ENCODE measurements at regions not wholly inside any gene's neighbourhood (a gene's known extent, or its start where the extent isn't known, plus 50 kb on each side); places are given as distances from the start of the nearest gene placed in this dataset.
A peak's percentile ranks its signal among the peaks of the same experiment; 100 is the strongest.
"Not testable (repeated sequence)": the region's sequence is repeated elsewhere in the genome, so short reads cannot be mapped to it uniquely, and the experiment has no call there.

DNA sequence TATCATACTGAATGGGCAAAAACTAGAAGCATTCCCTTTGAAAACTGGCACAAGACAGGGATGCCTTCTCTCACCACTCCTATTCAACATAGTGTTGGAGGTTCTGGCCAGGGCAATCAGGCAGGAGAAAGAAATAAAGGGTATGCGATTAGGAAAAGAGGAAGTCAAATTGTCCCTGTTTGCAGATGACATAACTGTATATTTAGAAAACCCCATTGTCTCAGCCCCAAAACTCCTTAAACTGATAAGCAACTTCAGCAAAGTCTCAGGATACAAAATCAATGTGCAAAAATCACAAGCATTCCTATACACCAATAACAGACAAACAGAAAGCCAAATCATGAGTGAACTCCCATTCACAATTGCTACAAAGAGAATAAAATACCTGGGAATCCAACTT, 52.5 kb upstream of the CCDC71L start:
- POLR2A ChIA-PET; CTCF ChIA-PET; DNase-seq (ENCODE audit: extremely low spot score): not testable (repeated sequence)

DNA sequence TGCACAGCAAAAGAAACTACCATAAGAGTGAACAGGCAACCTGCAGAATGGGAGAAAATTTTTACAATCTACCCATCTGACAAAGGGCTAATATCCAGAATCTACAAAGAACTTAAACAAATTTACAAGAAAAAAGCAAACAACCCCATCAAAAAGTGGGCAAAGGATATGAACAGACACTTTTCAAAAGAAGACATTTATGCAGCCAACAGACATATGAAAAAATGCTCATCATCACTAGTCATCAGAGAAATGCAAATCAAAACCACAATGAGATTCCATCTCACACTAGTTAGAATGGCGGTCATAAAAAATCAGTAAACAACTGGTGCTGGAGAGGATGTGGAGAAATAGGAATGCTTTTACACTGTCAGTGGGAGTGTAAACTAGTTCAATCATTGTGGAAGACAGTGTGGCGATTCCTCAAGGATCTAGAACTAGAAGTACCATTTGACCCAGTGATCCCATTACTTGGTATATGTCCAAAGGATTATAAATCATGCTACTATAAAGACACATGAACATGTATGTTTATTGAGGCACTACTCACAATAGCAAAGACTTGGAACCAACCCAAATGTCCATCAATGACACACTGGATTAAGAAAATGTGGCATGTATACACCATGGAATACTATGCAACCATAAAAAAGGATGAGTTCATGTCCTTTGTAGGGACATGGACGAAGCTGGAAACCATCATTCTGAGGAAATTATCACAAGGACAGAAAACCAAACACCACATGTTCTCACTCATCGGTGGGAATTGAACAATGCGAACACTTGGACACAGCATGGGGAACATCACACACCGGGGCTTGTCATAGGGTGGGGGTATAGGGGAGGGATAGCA, 53.9 kb upstream of the CCDC71L start:
- POLR2A ChIA-PET; DNase-seq (ENCODE audit: extremely low spot score): not testable (repeated sequence)
- CTCF ChIA-PET, result interaction anchor here (0.9 to 1.1 kb wide), 2 partner anchors 11 to 20 kb away, joined by 3 read pairs; no protein-coding TSS in a partner anchor

- ChIA-PET POLR2A (no interaction called here), CTCF (interaction anchor here (0.9 to 1.1 kb wide), 2 partner anchors 11 to 20 kb away, joined by 3 read pairs; no protein-coding TSS in a partner anchor)
- no peak for TF ChIP-seq CTCF (IDR thresholded peaks at IDR 0.05; ENCODE audit: control extremely low read depth, extremely low read depth, low read depth, missing control alignments)
- DNase-seq (ENCODE audit: extremely low spot score), result no peak
These were observed 54.8 kb upstream of the CCDC71L start for GRCh38 chr7:106715730-106716129.

GRCh38 chr7:106717254-106717954, 56.4 kb upstream of the CCDC71L start:
- no peak for TF ChIP-seq CTCF (IDR thresholded peaks at IDR 0.05; ENCODE audit: control extremely low read depth, extremely low read depth, low read depth, missing control alignments)
- ChIA-PET CTCF (interaction anchor here (0.9 to 5.9 kb wide), 5 partner anchors 9 to 57 kb away, joined by 3 to 22 read pairs (median 4); partner anchors contain the start of gene CCDC71L), POLR2A (no interaction called here)
- no peak for DNase-seq (ENCODE audit: extremely low spot score)

- TF ChIP-seq CTCF (IDR thresholded peaks at IDR 0.05; ENCODE audit: control extremely low read depth, extremely low read depth, low read depth, missing control alignments), result no peak
- peak; percentile 43 for DNase-seq (ENCODE audit: extremely low spot score)
- ChIA-PET CTCF (interaction anchor here (1.0 to 5.9 kb wide), 4 partner anchors 9 to 58 kb away, joined by 3 to 22 read pairs (median 12); partner anchors contain the start of gene CCDC71L), POLR2A (no interaction called here)
These were observed 57.3 kb upstream of the CCDC71L start for GRCh38 chr7:106717955-106718871.

- DNase-seq (ENCODE audit: extremely low spot score), result peak; percentile 28
- no peak for TF ChIP-seq CTCF (IDR thresholded peaks at IDR 0.05; ENCODE audit: control extremely low read depth, extremely low read depth, low read depth, missing control alignments)
- ChIA-PET POLR2A (no interaction called here), CTCF (interaction anchor here (1.5 to 5.9 kb wide), 4 partner anchors 10 to 60 kb away, joined by 5 to 26 read pairs (median 22); partner anchors contain the start of gene CCDC71L)
These were observed 59.7 kb upstream of the CCDC71L start for GRCh38 chr7:106720641-106721040.

All from GM10248 (cell line).